GM18508 (cell line): ENCODE measurements at regions not wholly inside any gene's neighbourhood (a gene's known extent, or its start where the extent isn't known, plus 50 kb on each side); places are given as distances from the start of the nearest gene placed in this dataset.
"Not testable (repeated sequence)": the region's sequence is repeated elsewhere in the genome, so short reads cannot be mapped to it uniquely, and the experiment has no call there.

ENCODE experiments used
- ATAC-seq: cut with Tn5 transposase; IDR thresholded peaks from one replicate; pipeline ENCODE4 v1.9.1; 2021; ENCODE audit warnings: moderate number of reproducible peaks; ENCODE audit not compliant: insufficient read depth, unreplicated experiment

- ATAC-seq = no peak
These were observed 577.7 kb upstream of the AUTS2 start for GRCh38 chr7:69020536-69020935.

GRCh38 chr7:69025249-69025648 is 573.0 kb upstream of the AUTS2 start:
- ATAC-seq = no peak

GRCh38 chr7:69032848-69033247 is 565.4 kb upstream of the AUTS2 start:
- no peak for ATAC-seq

- no peak for ATAC-seq
These were observed 562.4 kb upstream of the AUTS2 start for GRCh38 chr7:69035826-69036225.

- ATAC-seq = no peak
These were observed 562.0 kb upstream of the AUTS2 start for GRCh38 chr7:69036301-69036700.

- no peak for ATAC-seq
These were observed 559.4 kb upstream of the AUTS2 start for GRCh38 chr7:69038915-69039314.

GRCh38 chr7:69042138-69042537 is 556.1 kb upstream of the AUTS2 start:
- no peak for ATAC-seq

GRCh38 chr7:69047151-69047754 is 551.0 kb upstream of the AUTS2 start:
- ATAC-seq = no peak

- no peak for ATAC-seq
These were observed 548.9 kb upstream of the AUTS2 start for GRCh38 chr7:69049326-69049725.

- no peak for ATAC-seq
These were observed 545.8 kb upstream of the AUTS2 start for GRCh38 chr7:69052447-69052846.

- ATAC-seq = no peak
These were observed 537.8 kb upstream of the AUTS2 start for GRCh38 chr7:69060516-69060915.

- no peak for ATAC-seq
These were observed 536.1 kb upstream of the AUTS2 start for GRCh38 chr7:69062020-69062765.

- ATAC-seq = no peak
These were observed 530.9 kb upstream of the AUTS2 start for GRCh38 chr7:69067397-69067796.

GRCh38 chr7:69070476-69070875 is 527.8 kb upstream of the AUTS2 start:
- ATAC-seq = no peak

GRCh38 chr7:69076566-69076965 is 521.7 kb upstream of the AUTS2 start:
- ATAC-seq = no peak

- ATAC-seq = no peak
These were observed 519.1 kb upstream of the AUTS2 start for GRCh38 chr7:69078997-69079769.

- not testable (repeated sequence) for ATAC-seq
These were observed 511.0 kb upstream of the AUTS2 start for GRCh38 chr7:69087281-69087680.

GRCh38 chr7:69088185-69088584 is 510.1 kb upstream of the AUTS2 start:
- no peak for ATAC-seq

GRCh38 chr7:69090936-69091335 is 507.3 kb upstream of the AUTS2 start:
- no peak for ATAC-seq

- no peak for ATAC-seq
These were observed 506.8 kb upstream of the AUTS2 start for GRCh38 chr7:69091521-69091920.

GRCh38 chr7:69095127-69095526 is 503.1 kb upstream of the AUTS2 start:
- ATAC-seq = no peak
